GM21447 (cell line): ENCODE measurements at regions not wholly inside any gene's neighbourhood (a gene's known extent, or its start where the extent isn't known, plus 50 kb on each side); places are given as distances from the start of the nearest gene placed in this dataset.
"Not testable (repeated sequence)": the region's sequence is repeated elsewhere in the genome, so short reads cannot be mapped to it uniquely, and the experiment has no call there.

Source experiments
- ATAC-seq: cut with Tn5 transposase; IDR thresholded peaks from one replicate; pipeline ENCODE4 v1.9.1; 2021; ENCODE audit not compliant: unreplicated experiment

DNA sequence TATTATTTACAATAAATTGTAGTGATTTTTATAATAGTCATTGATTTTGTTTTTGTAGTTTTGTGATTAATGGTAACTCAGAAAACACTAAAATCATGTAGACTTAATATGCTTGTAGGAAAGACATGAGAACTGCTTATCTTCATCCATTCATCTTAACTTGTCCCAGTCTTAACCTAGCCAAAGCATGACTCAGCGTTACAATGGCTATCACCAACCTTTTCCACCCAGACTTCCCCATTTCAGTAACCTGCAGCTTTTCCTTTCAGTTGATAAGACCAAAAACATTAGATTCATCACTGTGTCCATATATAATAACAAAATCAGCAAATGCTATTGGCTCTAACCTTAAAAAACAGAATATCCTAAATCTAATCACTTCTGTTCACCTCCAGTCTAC, 106.2 kb upstream of the KLF8 start:
- ATAC-seq = no peak

GRCh38 chrX:56130031-56130430, 102.1 kb upstream of the KLF8 start:
- ATAC-seq = no peak

GRCh38 chrX:56130436-56130835, 101.7 kb upstream of the KLF8 start:
- ATAC-seq = no peak

- not testable (repeated sequence) for ATAC-seq
These were observed 68.0 kb upstream of the KLF8 start for GRCh38 chrX:56164135-56164534.
